ENCODE measurements at regions not wholly inside any gene's neighbourhood (a gene's known extent, or its start where the extent isn't known, plus 50 kb on each side); places are given as distances from the start of the nearest gene placed in this dataset.

GRCh38 chr10:56585447-56586171 is 224.6 kb upstream of the ZWINT start:
- no peak overlapping the region for H3K4me3 ChIP-seq (ENCODE audit: low read depth, low read length)
- no peak for DNase-seq (ENCODE audit: low read depth)
- TF ChIP-seq, protein P1, sequence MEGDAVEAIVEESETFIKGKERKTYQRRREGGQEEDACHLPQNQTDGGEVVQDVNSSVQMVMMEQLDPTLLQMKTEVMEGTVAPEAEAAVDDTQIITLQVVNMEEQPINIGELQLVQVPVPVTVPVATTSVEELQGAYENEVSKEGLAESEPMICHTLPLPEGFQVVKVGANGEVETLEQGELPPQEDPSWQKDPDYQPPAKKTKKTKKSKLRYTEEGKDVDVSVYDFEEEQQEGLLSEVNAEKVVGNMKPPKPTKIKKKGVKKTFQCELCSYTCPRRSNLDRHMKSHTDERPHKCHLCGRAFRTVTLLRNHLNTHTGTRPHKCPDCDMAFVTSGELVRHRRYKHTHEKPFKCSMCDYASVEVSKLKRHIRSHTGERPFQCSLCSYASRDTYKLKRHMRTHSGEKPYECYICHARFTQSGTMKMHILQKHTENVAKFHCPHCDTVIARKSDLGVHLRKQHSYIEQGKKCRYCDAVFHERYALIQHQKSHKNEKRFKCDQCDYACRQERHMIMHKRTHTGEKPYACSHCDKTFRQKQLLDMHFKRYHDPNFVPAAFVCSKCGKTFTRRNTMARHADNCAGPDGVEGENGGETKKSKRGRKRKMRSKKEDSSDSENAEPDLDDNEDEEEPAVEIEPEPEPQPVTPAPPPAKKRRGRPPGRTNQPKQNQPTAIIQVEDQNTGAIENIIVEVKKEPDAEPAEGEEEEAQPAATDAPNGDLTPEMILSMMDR (IDR thresholded peaks at IDR 0.05; ENCODE audit: insufficient read depth, low read length), result no peak

DNA sequence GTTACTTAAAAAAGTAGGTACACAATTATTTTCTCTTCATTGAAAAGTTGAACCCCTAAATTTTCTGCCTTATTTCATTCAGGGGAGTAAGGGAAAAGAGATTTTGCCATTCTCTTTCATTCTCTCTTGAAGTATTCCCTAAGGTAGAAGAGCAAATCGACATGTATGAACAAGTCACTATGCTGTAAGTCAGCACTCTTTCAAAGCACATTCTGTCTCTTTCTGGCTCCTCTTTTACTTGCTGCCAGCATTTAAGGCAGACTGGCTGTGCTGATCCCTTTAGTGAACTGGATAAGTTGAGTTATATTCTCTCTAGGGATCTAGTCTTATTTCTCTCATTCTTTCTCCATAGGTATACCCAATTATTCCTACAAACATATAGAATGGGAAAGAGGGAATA is 222.3 kb upstream of the ZWINT start:
- no peak overlapping the region for H3K4me3 ChIP-seq (ENCODE audit: low read depth, low read length)
- no peak for DNase-seq (ENCODE audit: low read depth)
- TF ChIP-seq, protein P1 (IDR thresholded peaks at IDR 0.05; ENCODE audit: insufficient read depth, low read length), result no peak

- TF ChIP-seq, protein P1 (IDR thresholded peaks at IDR 0.05; ENCODE audit: insufficient read depth, low read length), result no peak
- DNase-seq (ENCODE audit: low read depth), result no peak
- H3K4me3 ChIP-seq (ENCODE audit: low read depth, low read length), result no peak overlapping the region
Measured at GRCh38 chr10:56567580-56567979, 206.5 kb upstream of the ZWINT start.

DNA sequence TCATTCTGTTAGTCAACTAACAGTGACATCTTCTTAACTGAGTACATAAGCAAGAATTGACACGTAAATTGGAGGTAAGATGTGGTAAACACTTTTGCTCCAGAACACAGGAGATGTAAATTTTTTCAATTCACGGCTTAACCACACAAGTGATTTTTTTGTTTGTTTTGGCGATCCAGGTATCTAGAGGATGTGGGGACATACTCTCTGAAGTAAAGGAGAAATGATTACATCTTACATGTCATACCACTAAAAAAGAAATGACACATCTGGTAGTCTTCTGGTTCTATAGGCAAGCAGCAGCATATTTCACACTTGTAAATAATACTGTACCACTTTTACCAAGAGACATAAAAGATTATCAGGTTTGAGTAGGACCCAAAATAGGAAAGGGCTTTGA is 200.3 kb upstream of the ZWINT start:
- H3K4me3 ChIP-seq (ENCODE audit: low read depth, low read length), result no peak overlapping the region
- TF ChIP-seq, protein P1 (IDR thresholded peaks at IDR 0.05; ENCODE audit: insufficient read depth, low read length), result no peak
- no peak for DNase-seq (ENCODE audit: low read depth)

GRCh38 chr10:56551037-56551436 is 190.0 kb upstream of the ZWINT start:
- TF ChIP-seq, protein P1 (IDR thresholded peaks at IDR 0.05; ENCODE audit: insufficient read depth, low read length), result no peak
- H3K4me3 ChIP-seq (ENCODE audit: low read depth, low read length), result no peak overlapping the region
- DNase-seq (ENCODE audit: low read depth), result no peak

DNA sequence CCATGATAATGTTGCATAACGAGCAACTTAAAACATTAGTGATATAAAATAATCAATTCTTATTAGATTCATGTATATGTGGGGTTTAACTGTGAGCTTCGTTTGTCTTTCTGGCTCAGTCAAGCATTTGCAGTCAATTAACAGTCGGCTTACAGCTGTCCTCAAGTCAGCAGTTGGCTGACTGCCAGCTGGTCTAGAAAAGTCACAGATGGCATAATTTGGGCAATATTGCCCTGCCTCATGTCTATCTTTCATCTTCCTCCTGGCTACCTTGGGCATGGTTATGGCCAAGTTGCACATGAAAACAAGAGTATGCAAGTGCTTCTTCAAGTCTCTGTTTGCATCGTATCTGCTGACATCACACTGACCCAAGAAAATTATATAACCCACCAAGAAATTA is 186.1 kb upstream of the ZWINT start:
- TF ChIP-seq, protein P1 (IDR thresholded peaks at IDR 0.05; ENCODE audit: insufficient read depth, low read length), result no peak
- no peak for DNase-seq (ENCODE audit: low read depth)
- no peak overlapping the region for H3K4me3 ChIP-seq (ENCODE audit: low read depth, low read length)

GRCh38 chr10:56537984-56538383 is 176.9 kb upstream of the ZWINT start:
- TF ChIP-seq, protein P1 (IDR thresholded peaks at IDR 0.05; ENCODE audit: insufficient read depth, low read length), result no peak
- DNase-seq (ENCODE audit: low read depth), result peak; percentile 14
- H3K4me3 ChIP-seq (ENCODE audit: low read depth, low read length), result no peak overlapping the region

Measured in fibroblast of the aortic adventitia (primary cell).